ENCODE measurements at regions not wholly inside any gene's neighbourhood (a gene's known extent, or its start where the extent isn't known, plus 50 kb on each side); places are given as distances from the start of the nearest gene placed in this dataset.

DNA sequence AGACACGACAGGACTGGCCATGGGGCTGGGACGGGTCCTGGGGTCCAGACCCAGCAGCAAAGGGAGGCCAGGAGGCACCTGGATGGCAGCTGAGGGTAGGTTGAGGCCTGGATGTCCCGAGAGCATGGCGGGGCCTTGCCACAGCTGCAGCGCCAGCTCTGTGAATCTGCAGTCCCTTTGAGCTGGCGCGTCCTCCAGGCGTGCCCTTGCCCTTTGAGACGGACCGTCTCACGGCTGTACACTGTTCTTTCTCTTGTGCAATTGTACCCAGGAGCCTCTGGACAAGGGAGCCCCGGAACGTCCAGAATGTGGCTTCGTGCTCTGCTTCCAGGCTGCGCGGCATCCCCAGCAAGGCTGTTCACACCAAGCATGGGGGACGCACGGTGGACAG, 69.5 kb upstream of the CIBAR2 start:
- TF ChIP-seq TAF1 (IDR thresholded peaks at IDR 0.05; ENCODE audit: borderline replicate concordance, insufficient read depth, low read length) (no peak), POLR2AphosphoS5 (IDR thresholded peaks at IDR 0.05; ENCODE audit: low read depth, low read length) (no peak), FOXP2 (optimal IDR thresholded peaks at IDR 0.05; ENCODE audit: borderline replicate concordance, extremely low read depth, extremely low read length, insufficient read depth) (no peak), SIN3A (IDR thresholded peaks at IDR 0.05; ENCODE audit: borderline replicate concordance, insufficient read depth, low read length) (no peak)
- TF ChIP-seq, protein P1, sequence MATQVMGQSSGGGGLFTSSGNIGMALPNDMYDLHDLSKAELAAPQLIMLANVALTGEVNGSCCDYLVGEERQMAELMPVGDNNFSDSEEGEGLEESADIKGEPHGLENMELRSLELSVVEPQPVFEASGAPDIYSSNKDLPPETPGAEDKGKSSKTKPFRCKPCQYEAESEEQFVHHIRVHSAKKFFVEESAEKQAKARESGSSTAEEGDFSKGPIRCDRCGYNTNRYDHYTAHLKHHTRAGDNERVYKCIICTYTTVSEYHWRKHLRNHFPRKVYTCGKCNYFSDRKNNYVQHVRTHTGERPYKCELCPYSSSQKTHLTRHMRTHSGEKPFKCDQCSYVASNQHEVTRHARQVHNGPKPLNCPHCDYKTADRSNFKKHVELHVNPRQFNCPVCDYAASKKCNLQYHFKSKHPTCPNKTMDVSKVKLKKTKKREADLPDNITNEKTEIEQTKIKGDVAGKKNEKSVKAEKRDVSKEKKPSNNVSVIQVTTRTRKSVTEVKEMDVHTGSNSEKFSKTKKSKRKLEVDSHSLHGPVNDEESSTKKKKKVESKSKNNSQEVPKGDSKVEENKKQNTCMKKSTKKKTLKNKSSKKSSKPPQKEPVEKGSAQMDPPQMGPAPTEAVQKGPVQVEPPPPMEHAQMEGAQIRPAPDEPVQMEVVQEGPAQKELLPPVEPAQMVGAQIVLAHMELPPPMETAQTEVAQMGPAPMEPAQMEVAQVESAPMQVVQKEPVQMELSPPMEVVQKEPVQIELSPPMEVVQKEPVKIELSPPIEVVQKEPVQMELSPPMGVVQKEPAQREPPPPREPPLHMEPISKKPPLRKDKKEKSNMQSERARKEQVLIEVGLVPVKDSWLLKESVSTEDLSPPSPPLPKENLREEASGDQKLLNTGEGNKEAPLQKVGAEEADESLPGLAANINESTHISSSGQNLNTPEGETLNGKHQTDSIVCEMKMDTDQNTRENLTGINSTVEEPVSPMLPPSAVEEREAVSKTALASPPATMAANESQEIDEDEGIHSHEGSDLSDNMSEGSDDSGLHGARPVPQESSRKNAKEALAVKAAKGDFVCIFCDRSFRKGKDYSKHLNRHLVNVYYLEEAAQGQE (IDR thresholded peaks at IDR 0.05; ENCODE audit: insufficient read depth in 1 of 2, low read depth in 2 of 2, low read length in 2 of 2) = no peak

DNA sequence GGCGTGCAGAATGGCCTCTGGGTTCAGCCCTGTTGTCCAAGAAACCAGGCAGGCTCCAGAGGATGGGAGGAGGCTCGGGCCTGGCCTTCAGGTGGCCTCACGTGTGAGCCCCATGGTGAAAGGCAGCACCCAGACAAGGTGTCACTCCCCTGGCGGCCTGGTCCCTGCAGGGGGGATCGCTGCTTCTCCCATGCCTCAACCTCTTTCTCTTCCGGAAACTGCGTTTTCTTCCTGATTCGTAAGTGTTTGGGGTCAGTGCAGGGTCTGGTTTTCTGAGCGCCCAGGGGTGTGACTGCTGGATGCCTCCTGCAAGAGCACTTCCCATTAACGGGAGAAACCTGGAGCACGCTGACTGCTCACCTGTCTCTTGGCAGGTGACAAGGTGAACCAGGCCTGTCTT, 70.0 kb upstream of the CIBAR2 start:
- TF ChIP-seq FOXP2 (optimal IDR thresholded peaks at IDR 0.05; ENCODE audit: borderline replicate concordance, extremely low read depth, extremely low read length, insufficient read depth) = no peak
- no peak for TF ChIP-seq SIN3A (IDR thresholded peaks at IDR 0.05; ENCODE audit: borderline replicate concordance, insufficient read depth, low read length)

DNA sequence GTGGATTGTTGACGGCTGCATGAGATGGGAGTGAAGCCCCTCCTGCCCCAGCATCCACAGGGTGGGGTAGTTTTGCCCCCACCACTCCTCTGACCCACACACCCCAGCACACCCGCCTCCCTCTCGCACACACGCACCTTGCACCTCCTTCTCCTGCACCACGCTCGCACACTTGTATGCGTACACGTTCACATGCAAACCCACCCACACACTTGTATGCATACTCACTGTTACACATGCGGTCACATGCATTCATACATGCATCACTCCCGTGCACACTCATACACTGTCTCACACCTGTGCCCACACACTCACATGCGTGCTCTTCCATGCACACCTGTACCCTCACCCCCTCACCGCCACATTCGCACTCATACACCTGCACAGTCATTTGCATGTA, 70.5 kb upstream of the CIBAR2 start:
- TF ChIP-seq TAF1 (IDR thresholded peaks at IDR 0.05; ENCODE audit: borderline replicate concordance, insufficient read depth, low read length) (no peak), POLR2AphosphoS5 (IDR thresholded peaks at IDR 0.05; ENCODE audit: low read depth, low read length) (no peak)
- TF ChIP-seq, protein P1 (IDR thresholded peaks at IDR 0.05; ENCODE audit: insufficient read depth in 1 of 2, low read depth in 2 of 2, low read length in 2 of 2) = no peak

GRCh38 chr16:85183564-85183963, 71.3 kb upstream of the CIBAR2 start:
- TF ChIP-seq POLR2AphosphoS5 (IDR thresholded peaks at IDR 0.05; ENCODE audit: low read depth, low read length) = no peak
- no peak for TF ChIP-seq SIN3A (IDR thresholded peaks at IDR 0.05; ENCODE audit: borderline replicate concordance, insufficient read depth, low read length)
- TF ChIP-seq FOXP2 (optimal IDR thresholded peaks at IDR 0.05; ENCODE audit: borderline replicate concordance, extremely low read depth, extremely low read length, insufficient read depth) = no peak
- no peak for TF ChIP-seq TAF1 (IDR thresholded peaks at IDR 0.05; ENCODE audit: borderline replicate concordance, insufficient read depth, low read length)

DNA sequence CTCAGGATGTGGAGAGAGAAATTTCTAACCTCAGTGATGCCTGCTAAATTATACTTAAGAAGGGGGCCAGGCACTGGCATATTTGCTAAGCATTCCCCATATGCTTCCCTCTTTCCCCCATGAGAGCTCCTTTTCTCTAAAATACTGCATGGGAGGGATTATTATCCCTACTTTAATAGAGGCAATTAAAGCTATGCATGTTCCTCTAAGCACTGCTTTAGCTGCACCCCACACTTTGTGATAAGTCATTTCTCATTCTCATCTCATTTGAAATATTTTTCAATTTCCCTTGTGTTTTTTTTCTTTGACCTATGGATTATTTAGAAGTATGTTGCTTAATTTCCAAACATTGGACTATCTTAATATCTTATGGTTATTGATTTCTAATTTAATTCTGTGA, 72.1 kb upstream of the CIBAR2 start:
- TF ChIP-seq TAF1 (IDR thresholded peaks at IDR 0.05; ENCODE audit: borderline replicate concordance, insufficient read depth, low read length) (no peak), POLR2AphosphoS5 (IDR thresholded peaks at IDR 0.05; ENCODE audit: low read depth, low read length) (no peak), SIN3A (IDR thresholded peaks at IDR 0.05; ENCODE audit: borderline replicate concordance, insufficient read depth, low read length) (no peak), FOXP2 (optimal IDR thresholded peaks at IDR 0.05; ENCODE audit: borderline replicate concordance, extremely low read depth, extremely low read length, insufficient read depth) (no peak)
- TF ChIP-seq, protein P1 (IDR thresholded peaks at IDR 0.05; ENCODE audit: insufficient read depth in 1 of 2, low read depth in 2 of 2, low read length in 2 of 2) = no peak

DNA sequence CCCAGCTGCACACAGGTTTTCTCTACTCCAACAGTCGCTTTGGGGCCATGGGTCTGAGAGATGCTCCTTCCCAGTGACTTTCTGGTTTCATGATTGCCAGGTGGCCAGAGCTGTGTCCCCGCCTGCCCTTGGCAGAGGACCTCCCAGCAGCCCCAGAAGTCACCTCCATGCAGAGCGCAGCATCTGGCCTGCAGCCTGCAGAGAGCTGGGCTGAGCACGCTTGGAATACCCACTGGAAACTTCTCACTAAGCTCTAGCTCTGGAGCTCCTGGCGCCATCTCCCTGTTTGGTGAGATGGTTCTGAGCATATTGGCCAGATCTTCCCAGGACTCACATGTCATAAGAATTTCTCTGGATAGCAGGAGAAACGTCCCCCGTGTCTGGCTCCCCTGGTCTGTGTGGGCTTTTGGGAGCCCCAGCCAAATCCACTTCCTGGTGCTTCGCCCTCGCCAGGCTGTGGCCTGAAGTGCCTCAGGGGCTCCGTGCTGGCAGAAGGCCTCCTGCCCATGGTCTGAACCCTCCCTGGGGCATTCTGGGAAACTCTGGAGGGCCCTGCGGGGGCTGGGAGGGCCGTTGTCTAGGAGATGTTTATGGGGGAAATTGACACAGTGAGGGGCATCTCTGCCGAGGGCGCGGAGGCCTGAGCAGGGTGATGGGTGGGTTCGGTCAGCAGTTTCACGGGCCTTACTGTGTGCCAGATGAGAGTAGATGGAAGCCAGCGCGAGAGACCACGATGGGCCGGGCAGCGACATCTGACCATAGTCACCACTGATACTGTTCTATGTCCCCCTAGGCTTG, 73.2 kb upstream of the CIBAR2 start:
- TF ChIP-seq, protein P1 (IDR thresholded peaks at IDR 0.05; ENCODE audit: insufficient read depth in 1 of 2, low read depth in 2 of 2, low read length in 2 of 2) = no peak
- TF ChIP-seq TAF1 (IDR thresholded peaks at IDR 0.05; ENCODE audit: borderline replicate concordance, insufficient read depth, low read length) = no peak
- TF ChIP-seq FOXP2 (optimal IDR thresholded peaks at IDR 0.05; ENCODE audit: borderline replicate concordance, extremely low read depth, extremely low read length, insufficient read depth) = no peak
- TF ChIP-seq POLR2AphosphoS5 (IDR thresholded peaks at IDR 0.05; ENCODE audit: low read depth, low read length) = no peak
- TF ChIP-seq SIN3A (IDR thresholded peaks at IDR 0.05; ENCODE audit: borderline replicate concordance, insufficient read depth, low read length) = no peak
